Naive B cell (primary cell): ENCODE measurements at regions not wholly inside any gene's neighbourhood (a gene's known extent, or its start where the extent isn't known, plus 50 kb on each side); places are given as distances from the start of the nearest gene placed in this dataset.

Experiments used
- ATAC-seq, 2 donors: fragments of 150-1000 bp; cut with Tn5 transposase; 2 replicates each; pipeline ENCODE4 v1.10.0; 2021; ENCODE audit warnings: low read depth in 2 of 2, mild to moderate bottlenecking in 2 of 2, moderate library complexity in 2 of 2
- DNase-seq: peaks from one replicate; pipeline ENCODE4 v3.0.0; 2022
- H3K27ac Mint-ChIP-seq, 6 donors: one replicate each; pipeline ENCODE4 v1.8.0; 2020 to 2022; ENCODE audit warnings: mild to moderate bottlenecking in 6 of 6, mixed read lengths in 6 of 6, moderate library complexity in 5 of 6, inconsistent platforms in 2 of 6
- H3K27me3 Mint-ChIP-seq, 3 donors: one replicate each; pipeline ENCODE4 v1.8.0; 2021 to 2022; ENCODE audit warnings: mixed read lengths in 3 of 3, mild to moderate bottlenecking in 1 of 3
- H3K36me3 Mint-ChIP-seq, 2 donors: one replicate each; pipeline ENCODE4 v1.8.0; 2020 to 2022; ENCODE audit warnings: mixed read lengths in 2 of 2, inconsistent platforms in 1 of 2, mild to moderate bottlenecking in 1 of 2
- H3K4me1 Mint-ChIP-seq, 3 donors: one replicate each; pipeline ENCODE4 v1.8.0; 2020 to 2022; ENCODE audit warnings: mixed read lengths in 3 of 3, inconsistent platforms in 1 of 3, mild to moderate bottlenecking in 1 of 3, moderate library complexity in 1 of 3
- H3K4me3 Mint-ChIP-seq, 8 donors: one replicate each; pipeline ENCODE4 v1.8.0; 2020 to 2022; ENCODE audit warnings: mild to moderate bottlenecking in 8 of 8, mixed read lengths in 8 of 8, moderate library complexity in 8 of 8, inconsistent platforms in 2 of 8
- H3K9me3 Mint-ChIP-seq, 7 donors: one replicate each; pipeline ENCODE4 v1.8.0; 2020 to 2022; ENCODE audit warnings: mixed read lengths in 7 of 7, mild to moderate bottlenecking in 5 of 7, inconsistent platforms in 2 of 7, moderate library complexity in 1 of 7

GRCh38 chr9:136611606-136612005 is 51.1 kb upstream of the EGFL7 start:
- DNase-seq (no peak), ATAC-seq (no peak)
- Mint-ChIP-seq H3K9me3 (no peaks in the 10 kb centered on the region), H3K27ac (no peak overlapping the region), H3K27me3 (peaks cover 5 to 16% (median 13%) of the 10 kb centered on the region in 3 donors), H3K36me3 (no peaks in the 10 kb centered on the region), H3K4me3 (no peak overlapping the region), H3K4me1 (peaks cover 5 to 11% (median 9%) of the 10 kb centered on the region in 3 donors)

- Mint-ChIP-seq H3K27me3 (peaks cover 5 to 16% (median 13%) of the 10 kb centered on the region in 3 donors), H3K27ac (no peak overlapping the region), H3K9me3 (no peaks in the 10 kb centered on the region), H3K4me3 (no peak overlapping the region), H3K4me1 (peaks cover 5 to 8% (median 8%) of the 10 kb centered on the region in 3 donors), H3K36me3 (no peaks in the 10 kb centered on the region)
- ATAC-seq (no peak), DNase-seq (no peak)
These were observed 51.6 kb upstream of the EGFL7 start for GRCh38 chr9:136611119-136611518.

- Mint-ChIP-seq H3K4me3 (no peak overlapping the region), H3K27ac (no peak overlapping the region), H3K36me3 (no peaks in the 10 kb centered on the region), H3K27me3 (peaks cover 5 to 20% (median 18%) of the 10 kb centered on the region in 3 donors), H3K9me3 (no peaks in the 10 kb centered on the region), H3K4me1 (peaks cover 2 to 4% (median 3%) of the 10 kb centered on the region in 3 donors)
- ATAC-seq, result no peak
- no peak for DNase-seq
These were observed 52.3 kb upstream of the EGFL7 start for GRCh38 chr9:136610426-136610825.

DNA sequence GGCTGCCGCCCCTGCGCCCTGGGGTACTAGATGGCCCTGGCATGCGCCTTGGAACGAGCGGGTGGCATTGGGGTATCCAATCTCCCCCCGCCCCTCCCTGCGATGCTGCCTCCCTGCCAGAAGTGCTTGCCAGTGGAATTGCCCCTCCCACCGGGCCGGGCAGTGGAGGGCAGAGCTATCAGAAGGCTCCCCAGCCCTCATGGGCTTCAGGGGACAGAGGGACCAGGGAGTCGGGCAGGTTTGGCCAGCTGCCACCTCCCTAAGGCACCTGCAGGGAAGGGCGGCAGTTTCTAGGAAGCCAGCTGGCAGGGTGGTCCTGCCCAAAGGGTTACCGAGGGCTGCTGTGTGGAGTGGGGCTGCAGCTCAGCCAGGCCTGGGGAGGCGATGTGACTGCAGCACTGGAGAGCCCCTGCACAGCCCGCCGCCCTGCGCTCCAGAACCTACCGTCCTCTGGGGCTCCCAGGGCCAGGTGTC is 52.8 kb upstream of the EGFL7 start:
- Mint-ChIP-seq H3K9me3 (no peaks in the 10 kb centered on the region), H3K27me3 (peaks cover 5 to 24% (median 23%) of the 10 kb centered on the region in 3 donors), H3K4me3 (no peak overlapping the region), H3K4me1 (no peaks in the 10 kb centered on the region), H3K27ac (no peak overlapping the region), H3K36me3 (no peaks in the 10 kb centered on the region)
- no peak for DNase-seq
- ATAC-seq, result no peak

- DNase-seq (no peak), ATAC-seq (no peak)
- no peak overlapping the region for H3K4me3 Mint-ChIP-seq
- no peaks in the 10 kb centered on the region for H3K36me3 Mint-ChIP-seq
- no peaks in the 10 kb centered on the region for H3K9me3 Mint-ChIP-seq
- no peaks in the 10 kb centered on the region for H3K4me1 Mint-ChIP-seq
- H3K27me3 Mint-ChIP-seq, result peaks cover 5 to 28% (median 24%) of the 10 kb centered on the region in 3 donors
- H3K27ac Mint-ChIP-seq, result no peak overlapping the region
These were observed 53.6 kb upstream of the EGFL7 start for GRCh38 chr9:136609160-136609475.

GRCh38 chr9:136608348-136609159 is 54.2 kb upstream of the EGFL7 start:
- H3K27me3 Mint-ChIP-seq, result peaks cover 5 to 33% (median 29%) of the 10 kb centered on the region in 3 donors
- no peaks in the 10 kb centered on the region for H3K36me3 Mint-ChIP-seq
- H3K27ac Mint-ChIP-seq, result no peak overlapping the region
- no peak overlapping the region for H3K4me3 Mint-ChIP-seq
- no peaks in the 10 kb centered on the region for H3K9me3 Mint-ChIP-seq
- ATAC-seq (no peak), DNase-seq (no peak)
- peaks cover 0 to 3% (median 0%) of the 10 kb centered on the region in 3 donors for H3K4me1 Mint-ChIP-seq

- no peak for DNase-seq
These were observed 55.3 kb upstream of the EGFL7 start for GRCh38 chr9:136607334-136607919.

GRCh38 chr9:136606687-136607333 is 55.9 kb upstream of the EGFL7 start:
- no peak for DNase-seq
- Mint-ChIP-seq H3K36me3 (no peaks in the 10 kb centered on the region), H3K27ac (no peak overlapping the region), H3K9me3 (no peaks in the 10 kb centered on the region), H3K4me1 (peaks cover 0 to 4% (median 0%) of the 10 kb centered on the region in 3 donors), H3K27me3 (peaks cover 7 to 41% (median 31%) of the 10 kb centered on the region in 3 donors), H3K4me3 (no peak overlapping the region)
- ATAC-seq, result no peak

More at GRCh38 chr9:136607334-136607919, 55.3 kb upstream of the EGFL7 start:
- ATAC-seq, result no peak
- Mint-ChIP-seq H3K27me3 (peaks cover 7 to 41% (median 31%) of the 10 kb centered on the region in 3 donors), H3K27ac (no peak overlapping the region), H3K36me3 (no peaks in the 10 kb centered on the region), H3K4me3 (no peak overlapping the region), H3K4me1 (peaks cover 0 to 4% (median 0%) of the 10 kb centered on the region in 3 donors), H3K9me3 (no peaks in the 10 kb centered on the region)

DNA sequence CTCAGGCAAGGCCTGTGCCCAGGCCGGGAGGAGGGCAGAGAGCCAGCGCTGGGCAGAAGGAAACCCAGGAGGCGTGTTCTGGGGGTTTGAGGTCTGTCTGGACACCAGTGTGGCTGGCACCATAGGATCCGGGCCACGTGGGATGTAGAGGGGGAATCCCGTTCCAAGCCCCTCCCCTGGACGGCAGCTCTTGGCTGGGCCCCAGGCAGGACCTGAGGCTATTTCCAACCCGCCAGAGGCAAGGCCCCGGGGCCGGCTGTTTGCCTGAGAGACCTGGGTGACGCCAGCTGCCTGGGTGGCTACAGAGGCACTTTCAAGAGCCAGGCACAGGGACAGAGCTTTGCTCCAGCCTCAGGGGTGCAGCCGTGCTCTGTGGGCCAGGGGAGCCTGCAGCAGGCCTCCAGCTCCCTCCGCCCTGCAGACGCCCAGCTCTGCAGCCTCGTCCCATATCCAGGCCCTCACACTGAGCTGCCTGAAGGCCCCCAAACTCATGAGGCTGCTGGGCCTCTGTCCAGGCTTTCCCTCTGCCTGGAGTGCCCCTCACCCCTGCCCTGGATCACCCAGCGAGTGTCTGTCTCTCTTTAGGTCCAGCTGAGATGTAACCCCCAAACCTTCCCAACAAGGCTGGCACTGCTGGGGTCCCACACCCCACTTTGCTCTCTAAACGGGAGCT is 56.6 kb upstream of the EGFL7 start:
- no peak overlapping the region for H3K27ac Mint-ChIP-seq
- H3K9me3 Mint-ChIP-seq, result no peaks in the 10 kb centered on the region
- no peak overlapping the region for H3K4me3 Mint-ChIP-seq
- DNase-seq (no peak), ATAC-seq (no peak)
- peaks cover 0 to 4% (median under 1%) of the 10 kb centered on the region in 3 donors for H3K4me1 Mint-ChIP-seq
- H3K27me3 Mint-ChIP-seq, result peaks cover 7 to 41% (median 31%) of the 10 kb centered on the region in 3 donors
- H3K36me3 Mint-ChIP-seq, result no peaks in the 10 kb centered on the region

GRCh38 chr9:136604823-136605525 is 57.7 kb upstream of the EGFL7 start:
- peaks cover 4 to 9% (median 4%) of the 10 kb centered on the region in 3 donors for H3K4me1 Mint-ChIP-seq
- H3K36me3 Mint-ChIP-seq, result no peaks in the 10 kb centered on the region
- H3K27me3 Mint-ChIP-seq, result peaks cover 7 to 41% (median 31%) of the 10 kb centered on the region in 3 donors

DNA sequence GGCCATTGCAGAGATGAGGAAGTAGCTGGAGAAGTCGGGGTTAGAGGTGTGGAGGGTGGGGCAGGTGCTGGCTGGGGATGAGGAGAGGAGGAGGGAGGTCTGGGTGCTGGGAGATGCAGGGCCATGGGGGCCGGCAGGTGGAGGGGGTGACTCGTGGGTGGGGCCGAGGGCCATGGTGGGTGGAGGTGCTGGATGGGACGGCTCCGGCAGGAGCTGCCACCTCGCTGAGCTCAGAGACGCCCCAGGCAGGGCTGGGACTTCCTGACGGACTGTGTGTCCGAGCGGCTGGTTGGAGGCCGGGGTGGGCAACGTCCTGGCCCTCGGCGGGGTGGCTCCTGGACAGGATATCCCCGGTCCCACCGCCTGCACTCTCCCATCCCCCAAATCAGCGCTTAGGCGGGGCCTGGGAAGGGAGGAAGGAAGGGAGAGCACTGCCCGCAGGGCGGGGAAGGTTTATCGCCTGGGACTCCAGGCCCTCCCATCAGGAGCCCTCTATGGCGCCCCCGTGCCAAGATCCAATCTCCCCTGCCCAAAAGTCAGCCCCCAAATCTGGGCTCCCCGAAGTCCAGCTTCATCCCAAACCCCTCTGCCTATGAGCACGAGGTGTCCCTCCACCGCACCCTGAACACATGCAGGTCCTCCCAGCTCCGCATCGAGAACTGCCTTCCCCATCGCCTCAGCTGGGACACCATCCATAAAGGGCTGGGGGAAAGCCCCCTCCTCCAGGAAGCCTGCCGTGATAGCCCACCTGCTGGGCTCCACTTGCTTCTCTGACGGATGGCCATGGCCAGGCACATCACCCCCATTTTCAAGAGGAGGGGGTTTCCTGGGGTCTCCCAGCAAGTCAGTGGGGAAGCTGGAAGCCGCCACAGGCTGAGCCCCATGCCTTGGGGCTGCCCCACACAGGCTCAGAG is 58.3 kb upstream of the NOTCH1 start:
- DNase-seq (no peak), ATAC-seq (no peak)
- H3K9me3 Mint-ChIP-seq, result peaks cover 0 to 5% (median 0%) of the 10 kb centered on the region in 7 donors
- H3K27ac Mint-ChIP-seq, result peak overlapping the region in 1 of 6 donors; percentile 57
- H3K4me1 Mint-ChIP-seq, result peaks cover 4 to 9% (median 4%) of the 10 kb centered on the region in 3 donors
- H3K4me3 Mint-ChIP-seq, result no peak overlapping the region
- H3K36me3 Mint-ChIP-seq, result no peaks in the 10 kb centered on the region
- H3K27me3 Mint-ChIP-seq, result peaks cover 7 to 43% (median 31%) of the 10 kb centered on the region in 3 donors

More at GRCh38 chr9:136604823-136605525, 57.7 kb upstream of the EGFL7 start:
- Mint-ChIP-seq H3K4me3 (no peak overlapping the region), H3K27ac (no peak overlapping the region), H3K9me3 (peaks cover 0 to 5% (median 0%) of the 10 kb centered on the region in 7 donors)
- no peak for ATAC-seq
- no peak for DNase-seq

DNA sequence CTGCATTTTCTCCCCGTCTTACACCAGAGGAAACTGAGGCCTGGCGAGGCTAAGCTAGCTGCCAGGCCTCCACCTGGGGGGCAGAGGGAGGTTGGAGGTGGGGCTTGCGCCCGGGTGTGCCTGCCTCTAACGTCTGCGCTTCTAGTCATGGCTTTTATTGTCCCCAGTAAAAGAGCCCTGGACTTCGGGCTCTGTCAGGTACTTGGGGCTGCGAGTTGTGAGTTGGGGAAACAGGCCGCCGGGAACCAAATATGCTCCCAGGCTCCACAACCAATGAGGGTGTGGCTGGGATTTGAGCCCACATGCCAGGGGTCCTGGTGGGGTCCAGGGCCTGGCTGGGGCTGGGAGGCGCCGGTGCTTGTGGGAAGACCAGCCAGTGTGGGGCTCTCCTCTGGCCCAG is 57.4 kb upstream of the NOTCH1 start:
- DNase-seq, result no peak
- peaks cover 7 to 39% (median 23%) of the 10 kb centered on the region in 3 donors for H3K27me3 Mint-ChIP-seq
- H3K4me1 Mint-ChIP-seq, result peaks cover 4 to 9% (median 4%) of the 10 kb centered on the region in 3 donors
- no peak overlapping the region for H3K4me3 Mint-ChIP-seq
- no peaks in the 10 kb centered on the region for H3K36me3 Mint-ChIP-seq
- H3K27ac Mint-ChIP-seq, result peak overlapping the region in 1 of 6 donors; percentile 57
- no peak for ATAC-seq
- peaks cover 0 to 5% (median 0%) of the 10 kb centered on the region in 7 donors for H3K9me3 Mint-ChIP-seq
